K562 (cell line): ENCODE measurements at regions not wholly inside any gene's neighbourhood (a gene's known extent, or its start where the extent isn't known, plus 50 kb on each side); places are given as distances from the start of the nearest gene placed in this dataset.

Source experiments
- CREBBP ChIP-seq: IDR thresholded peaks from one replicate; pipeline ENCODE4 v1.6.1; 2012; ENCODE audit warnings: low read depth, mild to moderate bottlenecking, control low read depth, inconsistent platforms, low read length
- CUX1 ChIP-seq: fragments of 200-800 bp; sonication (Bioruptor generic); IDR thresholded peaks from 2 replicates; pipeline ENCODE4 v1.6.1; 2016; ENCODE audit warnings: missing genetic modification characterization, missing compliant biosample characterization
- ELF4 ChIP-seq: fragments of 450-650 bp; formaldehyde crosslinking; IDR thresholded peaks from 2 replicates; pipeline ENCODE4 v1.4.0; 2022; ENCODE audit warnings: missing genetic modification characterization
- ELK3 ChIP-seq: fragments of 450-650 bp; formaldehyde crosslinking; IDR thresholded peaks from 2 replicates; pipeline ENCODE4 v1.4.0; 2020; ENCODE audit warnings: mild to moderate bottlenecking
- HDAC3 ChIP-seq: fragments of 450-650 bp; IDR thresholded peaks from 2 replicates; pipeline ENCODE4 v1.6.1; 2018; ENCODE audit warnings: borderline replicate concordance, mild to moderate bottlenecking, moderate library complexity; ENCODE audit not compliant: partially characterized antibody
- L3MBTL2 ChIP-seq: fragments of 450-650 bp; IDR thresholded peaks from 2 replicates; pipeline ENCODE4 v1.6.1; 2016; ENCODE audit warnings: mild to moderate bottlenecking, moderate library complexity
- SMARCE1 ChIP-seq: fragments of 450-650 bp; IDR thresholded peaks from 2 replicates; pipeline ENCODE4 v1.7.1; 2016; ENCODE audit warnings: mild to moderate bottlenecking
- VEZF1 ChIP-seq: fragments of 200-800 bp; sonication (Bioruptor generic); IDR thresholded peaks from 2 replicates; pipeline ENCODE4 v1.6.1; 2017; ENCODE audit warnings: missing genetic modification characterization, missing compliant biosample characterization
- TF ChIP-seq, protein P1 (sequence below): fragments of 250-450 bp; sonication (Bioruptor Pico); IDR thresholded peaks from 2 replicates; pipeline ENCODE4 v1.8.0; 2021; ENCODE audit warnings: moderate library complexity, mild to moderate bottlenecking, inconsistent platforms

DNA sequence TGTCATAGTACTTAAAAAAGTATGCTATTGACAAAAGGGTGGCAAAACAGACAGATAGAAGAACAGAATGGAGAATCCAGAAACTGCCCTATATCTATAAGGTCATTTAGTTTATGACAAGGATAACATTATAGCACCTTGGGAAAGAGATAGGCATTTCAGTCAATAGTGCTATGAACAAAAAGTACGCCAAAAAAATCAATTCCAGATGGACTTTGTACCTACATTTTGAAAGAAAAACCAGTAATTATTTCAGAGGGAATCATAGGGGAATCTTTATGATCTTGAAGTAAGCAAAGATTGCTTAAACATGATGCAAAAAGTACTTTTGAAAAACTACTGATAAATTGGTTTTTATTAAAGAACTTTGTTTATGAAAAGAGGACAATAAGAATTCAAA is 59.9 kb upstream of the SETBP1 start (continued):
- TF ChIP-seq CUX1 (CRISPR knock-in tag) (no peak), L3MBTL2 (no peak), ELF4 (CRISPR knock-in tag) (no peak), VEZF1 (CRISPR knock-in tag) (no peak), CREBBP (no peak), ELK3 (no peak), SMARCE1 (no peak), HDAC3 (no peak)
- TF ChIP-seq, protein P1, sequence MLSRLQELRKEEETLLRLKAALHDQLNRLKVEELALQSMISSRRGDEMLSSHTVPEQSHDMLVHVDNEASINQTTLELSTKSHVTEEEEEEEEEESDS (CRISPR knock-in tag), result no peak
